GM12873 (cell line): ENCODE measurements at regions not wholly inside any gene's neighbourhood (a gene's known extent, or its start where the extent isn't known, plus 50 kb on each side); places are given as distances from the start of the nearest gene placed in this dataset.

Experiments
- TF ChIP-seq, protein P1 (sequence below): IDR thresholded peaks from 2 replicates; pipeline ENCODE4 v1.5.1; 2012; ENCODE audit warnings: low read depth, mild to moderate bottlenecking, moderate library complexity, low read length, control low read depth; ENCODE audit not compliant: insufficient read depth; ENCODE audit errors: missing control alignments

DNA sequence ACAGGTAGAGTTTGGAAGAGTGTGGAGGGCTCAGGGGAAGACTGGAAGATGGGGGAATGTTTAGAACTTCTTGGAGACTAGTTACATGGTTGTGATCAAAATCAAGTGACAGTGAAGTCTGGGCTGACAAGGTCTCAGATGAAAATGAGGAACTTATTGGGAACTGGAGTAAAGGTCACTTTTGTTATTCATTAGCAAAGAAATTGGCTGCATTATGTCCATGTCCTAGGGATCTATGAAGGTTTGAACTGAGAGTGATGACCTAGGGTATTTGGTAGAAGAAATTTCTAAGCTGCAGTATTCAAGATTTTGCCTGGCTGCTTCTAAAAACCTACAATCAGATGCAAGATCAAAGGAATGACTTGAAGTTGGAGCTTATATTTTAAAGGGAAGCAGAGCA is 747.1 kb downstream of the KCNJ2 start:
- TF ChIP-seq, protein P1, sequence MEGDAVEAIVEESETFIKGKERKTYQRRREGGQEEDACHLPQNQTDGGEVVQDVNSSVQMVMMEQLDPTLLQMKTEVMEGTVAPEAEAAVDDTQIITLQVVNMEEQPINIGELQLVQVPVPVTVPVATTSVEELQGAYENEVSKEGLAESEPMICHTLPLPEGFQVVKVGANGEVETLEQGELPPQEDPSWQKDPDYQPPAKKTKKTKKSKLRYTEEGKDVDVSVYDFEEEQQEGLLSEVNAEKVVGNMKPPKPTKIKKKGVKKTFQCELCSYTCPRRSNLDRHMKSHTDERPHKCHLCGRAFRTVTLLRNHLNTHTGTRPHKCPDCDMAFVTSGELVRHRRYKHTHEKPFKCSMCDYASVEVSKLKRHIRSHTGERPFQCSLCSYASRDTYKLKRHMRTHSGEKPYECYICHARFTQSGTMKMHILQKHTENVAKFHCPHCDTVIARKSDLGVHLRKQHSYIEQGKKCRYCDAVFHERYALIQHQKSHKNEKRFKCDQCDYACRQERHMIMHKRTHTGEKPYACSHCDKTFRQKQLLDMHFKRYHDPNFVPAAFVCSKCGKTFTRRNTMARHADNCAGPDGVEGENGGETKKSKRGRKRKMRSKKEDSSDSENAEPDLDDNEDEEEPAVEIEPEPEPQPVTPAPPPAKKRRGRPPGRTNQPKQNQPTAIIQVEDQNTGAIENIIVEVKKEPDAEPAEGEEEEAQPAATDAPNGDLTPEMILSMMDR, result no peak

DNA sequence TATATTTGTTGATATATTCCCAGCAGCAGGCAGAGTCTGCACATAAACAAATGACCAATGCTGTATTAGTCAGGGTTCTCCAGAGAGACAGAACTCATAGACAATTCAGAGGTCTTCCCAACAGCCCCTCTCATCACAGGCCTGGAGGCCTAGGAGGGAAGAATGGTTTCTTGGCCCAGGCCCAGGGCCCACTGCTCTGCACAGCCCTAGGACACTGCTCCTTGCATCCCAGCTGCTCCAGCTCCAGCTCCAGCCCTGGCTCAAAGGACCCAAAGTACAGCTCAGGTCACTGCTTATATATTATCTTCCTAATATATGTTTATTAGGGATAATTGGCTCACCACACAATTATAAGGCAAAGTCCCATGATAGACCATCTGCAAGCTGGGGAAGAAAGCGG is 749.9 kb downstream of the KCNJ2 start:
- TF ChIP-seq, protein P1, result no peak

DNA sequence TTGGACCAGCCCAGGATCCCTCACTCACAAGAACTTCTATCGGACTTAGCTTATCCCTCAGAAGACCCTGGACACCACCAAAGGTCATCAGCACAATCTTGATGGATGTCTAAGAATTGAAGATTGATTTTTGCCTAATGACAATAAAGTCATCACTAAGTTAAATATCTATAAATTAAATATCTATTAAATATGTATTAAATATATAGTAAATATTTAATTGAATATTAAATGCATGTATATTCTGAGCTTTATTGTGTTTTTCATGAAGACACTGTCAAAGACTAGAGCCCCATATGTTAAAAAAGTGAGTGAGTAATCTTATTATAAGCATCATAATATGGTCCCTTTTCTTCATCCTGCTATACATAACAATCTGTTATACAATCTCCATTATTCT is 751.1 kb downstream of the KCNJ2 start:
- TF ChIP-seq, protein P1, result no peak

DNA sequence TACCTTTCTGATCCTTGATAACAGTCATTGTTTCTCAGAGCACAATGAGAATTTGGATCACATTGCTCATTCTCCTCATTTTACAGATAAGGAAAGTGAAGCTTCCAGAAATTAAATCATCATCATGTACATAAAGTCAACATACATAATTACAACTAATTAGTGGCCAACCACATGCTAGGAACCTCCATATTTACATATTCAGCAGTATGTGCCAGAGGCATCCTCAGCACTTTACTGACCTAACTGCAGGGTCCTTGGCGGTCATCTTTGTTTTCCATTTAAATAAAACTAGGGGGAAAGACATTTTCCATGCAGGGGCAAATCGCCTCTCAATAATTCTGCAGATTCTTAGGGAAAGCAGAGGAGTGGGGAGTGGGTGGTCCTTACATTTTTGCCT is 752.9 kb downstream of the KCNJ2 start:
- TF ChIP-seq, protein P1, result no peak

DNA sequence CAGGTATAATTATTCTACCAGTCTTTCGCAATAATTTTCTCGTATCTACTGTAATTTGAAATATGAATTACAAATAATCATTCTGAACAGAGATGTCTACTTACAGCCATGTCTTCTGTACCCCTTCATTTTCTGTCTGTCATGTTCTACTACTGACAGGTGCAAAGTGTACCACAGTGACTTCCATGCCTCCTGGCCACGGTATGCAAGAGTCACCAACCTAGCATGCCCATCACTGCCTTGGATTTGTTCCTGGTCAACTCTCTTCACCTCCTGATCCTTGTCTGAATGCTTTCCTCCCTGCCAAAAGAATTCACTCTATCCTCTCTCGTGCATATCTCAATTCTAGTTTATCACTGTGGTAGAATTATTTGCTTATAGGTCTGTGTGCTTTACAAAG is 755.4 kb downstream of the KCNJ2 start:
- TF ChIP-seq, protein P1, result no peak

DNA sequence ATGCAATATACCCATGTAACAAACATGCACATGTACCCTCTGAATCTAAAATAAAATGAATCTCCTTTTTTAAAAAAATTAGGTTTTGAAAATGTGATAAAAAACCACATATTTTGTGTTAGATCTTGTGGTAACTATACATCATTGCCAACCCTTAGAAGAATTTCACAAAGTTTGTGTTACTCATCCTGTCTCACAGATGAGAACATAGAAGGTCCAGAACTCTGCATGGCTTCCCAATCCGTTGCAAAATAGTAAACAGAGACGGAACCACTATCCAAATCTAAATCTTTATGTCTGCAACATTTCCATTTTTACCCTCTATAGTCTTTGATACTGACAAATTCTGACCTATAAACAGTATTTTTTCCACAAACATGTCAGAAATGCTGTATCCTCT is 759.9 kb downstream of the KCNJ2 start:
- TF ChIP-seq, protein P1, result no peak

DNA sequence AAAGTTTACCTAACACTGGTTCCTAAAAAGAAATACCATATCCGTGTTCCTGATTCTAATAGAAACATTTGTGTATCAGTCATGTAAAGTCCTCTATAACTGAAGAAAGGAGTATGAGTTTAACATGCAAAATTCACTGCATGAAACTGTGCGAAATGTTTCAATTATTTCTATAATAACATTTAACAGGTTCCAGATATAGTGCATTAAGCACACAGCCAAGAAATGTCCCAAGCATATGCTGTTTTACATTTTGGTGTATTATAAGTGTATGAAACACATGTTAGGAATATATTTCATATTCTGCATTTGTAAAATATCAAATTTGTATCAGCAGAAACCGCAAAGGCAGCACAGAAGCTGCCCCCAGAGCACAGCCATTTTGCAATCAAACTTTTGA is 764.9 kb downstream of the KCNJ2 start:
- TF ChIP-seq, protein P1, result no peak
